NCI-H345 treated with DMSO at 0.1 percent for 48 hours (cell line): ENCODE measurements at regions not wholly inside any gene's neighbourhood (a gene's known extent, or its start where the extent isn't known, plus 50 kb on each side); places are given as distances from the start of the nearest gene placed in this dataset.

Experiments used
- DNase-seq: peaks from one replicate; lab custom pipeline; 2025; ENCODE audit not compliant: unreplicated experiment; lab: John Stamatoyannopoulos, UW

DNA sequence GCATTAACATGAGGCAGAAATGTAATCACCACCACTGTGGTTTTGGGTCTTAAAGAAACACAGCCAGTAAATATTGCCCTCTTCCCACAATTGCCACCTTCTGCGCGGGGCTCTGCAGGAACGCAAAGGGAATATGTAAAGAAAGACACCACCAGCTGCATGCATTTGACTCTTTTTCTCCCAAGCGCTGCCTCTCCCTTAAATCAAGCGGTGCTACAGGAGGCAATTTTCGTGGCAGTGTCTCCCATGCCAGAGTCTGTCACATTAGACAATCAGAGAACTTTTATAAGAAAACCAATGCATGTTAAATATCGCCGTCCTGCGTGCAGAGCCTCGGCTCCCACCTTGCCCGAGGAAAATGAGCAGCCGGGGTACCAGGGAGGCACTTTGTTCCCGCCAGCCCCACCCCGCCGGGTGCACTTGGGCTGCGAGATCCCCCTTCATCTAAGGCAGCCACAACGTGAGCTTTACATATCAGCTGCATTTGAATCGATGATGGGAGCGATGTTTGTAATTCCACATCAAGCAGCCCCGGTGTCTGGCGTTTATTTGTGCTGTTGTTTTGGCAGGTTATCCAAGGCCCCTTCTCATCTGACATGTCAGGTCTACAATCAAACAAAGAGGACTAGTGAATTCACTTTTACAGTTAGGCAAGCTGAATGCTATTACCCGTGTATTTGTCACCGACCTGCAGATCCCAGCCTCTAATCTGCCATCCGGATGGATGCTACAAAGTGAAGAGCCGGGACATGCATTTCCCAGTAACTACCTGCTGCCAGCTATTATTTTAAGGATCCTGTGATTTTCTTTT, 72.3 kb upstream of the MGMT start:
- DNase-seq: no peak

- DNase-seq: no peak
Observed at GRCh38 chr10:129396021-129396722, 70.9 kb upstream of the MGMT start.

DNA sequence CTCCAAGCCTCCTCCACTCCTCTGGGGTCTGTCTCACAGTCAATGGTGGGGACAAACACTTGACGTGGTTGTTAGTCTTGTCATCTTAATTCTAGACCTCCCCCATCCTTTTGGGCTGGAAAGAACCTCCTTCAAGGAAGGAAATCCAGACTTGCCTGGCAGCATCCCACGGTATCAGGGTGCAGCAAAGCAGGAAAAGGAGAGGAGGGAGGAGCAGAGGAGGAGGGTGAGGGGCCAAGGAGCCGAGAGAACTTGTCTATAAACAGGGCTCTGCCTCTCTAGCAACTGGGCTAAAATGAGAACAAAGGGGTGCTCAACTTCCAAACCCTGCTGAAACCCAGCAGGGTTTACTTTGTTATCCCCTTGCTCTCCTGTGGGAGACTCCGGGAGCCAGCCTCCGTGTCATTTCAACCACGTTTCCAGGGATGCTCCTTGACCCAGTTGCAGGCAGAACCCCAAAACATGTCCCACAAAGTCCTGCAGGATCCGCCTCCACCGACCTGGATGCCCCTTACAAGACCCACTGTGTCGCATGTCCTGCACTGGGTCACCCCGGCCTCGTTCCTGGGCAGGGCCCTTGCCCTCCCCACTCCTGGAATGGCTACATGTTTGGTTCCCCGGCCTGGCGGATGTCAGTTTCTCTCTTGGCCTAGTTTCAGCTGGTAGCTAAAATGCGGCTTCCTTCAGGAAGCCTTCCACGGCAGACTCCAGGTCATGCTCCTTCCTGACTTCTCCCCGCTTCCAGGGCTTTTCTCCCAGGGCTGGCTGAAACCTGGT, 69.7 kb upstream of the MGMT start:
- no peak for DNase-seq

DNA sequence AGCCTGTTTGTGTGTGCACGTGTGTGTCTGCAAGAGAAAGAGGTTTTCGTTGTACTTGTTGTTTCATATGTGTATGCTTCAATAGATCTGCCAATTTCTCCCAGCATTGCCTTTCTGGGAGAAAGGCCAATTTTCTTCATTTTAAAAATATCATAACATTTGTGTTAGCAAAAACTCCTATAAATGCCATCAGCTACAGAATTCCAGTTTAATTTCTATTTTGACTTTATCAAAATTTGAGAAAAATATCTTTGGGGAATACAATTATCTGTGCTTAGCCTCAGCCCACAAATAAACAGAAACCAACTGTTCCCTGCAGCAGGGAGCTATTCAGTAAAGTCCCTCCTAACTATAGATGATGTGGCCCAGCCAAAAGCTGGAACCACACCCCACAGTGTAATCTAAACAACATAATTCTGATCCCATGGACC, 68.3 kb upstream of the MGMT start:
- no peak for DNase-seq

GRCh38 chr10:129400426-129400825, 66.6 kb upstream of the MGMT start:
- DNase-seq: no peak

GRCh38 chr10:129402459-129402858, 64.6 kb upstream of the MGMT start:
- no peak for DNase-seq

DNA sequence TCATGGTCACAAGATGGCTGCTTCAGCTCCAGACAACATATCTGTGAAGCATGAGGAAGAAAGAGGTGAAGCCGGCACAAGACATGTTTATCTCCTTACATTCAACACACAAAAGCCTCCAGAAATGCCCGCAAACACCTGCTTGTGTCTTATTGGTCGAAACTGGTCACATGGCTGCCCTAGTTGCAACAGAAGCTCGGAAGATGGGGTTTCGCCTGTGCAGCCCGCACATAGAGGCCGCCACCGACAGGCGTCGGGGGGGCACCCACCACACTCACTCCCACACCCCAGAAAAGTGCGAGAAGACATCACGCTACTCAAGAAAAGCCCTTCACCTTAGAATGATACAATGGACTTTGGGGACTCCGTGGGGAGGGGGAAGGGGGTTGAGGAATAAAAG, 63.0 kb upstream of the MGMT start:
- DNase-seq: no peak

DNA sequence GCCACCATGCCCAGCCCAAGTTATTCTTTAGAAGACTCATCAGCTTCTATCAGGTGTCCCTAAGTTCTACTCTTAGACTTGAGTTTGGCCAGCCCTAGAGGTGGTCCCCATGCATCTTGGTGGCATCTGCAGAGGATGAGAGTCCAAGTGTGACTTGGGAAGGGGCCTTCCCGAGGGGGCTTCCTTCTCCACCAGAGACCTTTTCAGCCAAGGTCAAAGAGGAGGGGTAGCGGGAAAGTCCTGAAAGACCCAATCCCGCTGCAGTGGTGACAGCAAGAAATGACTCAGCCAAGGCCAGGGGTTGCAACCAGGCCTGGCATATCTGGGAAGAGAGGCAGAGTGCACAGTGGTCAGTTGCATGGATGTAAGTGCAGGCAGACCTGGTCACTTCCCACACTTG, 61.7 kb upstream of the MGMT start:
- DNase-seq: no peak

GRCh38 chr10:129410688-129411392, 56.2 kb upstream of the MGMT start:
- no peak for DNase-seq

DNA sequence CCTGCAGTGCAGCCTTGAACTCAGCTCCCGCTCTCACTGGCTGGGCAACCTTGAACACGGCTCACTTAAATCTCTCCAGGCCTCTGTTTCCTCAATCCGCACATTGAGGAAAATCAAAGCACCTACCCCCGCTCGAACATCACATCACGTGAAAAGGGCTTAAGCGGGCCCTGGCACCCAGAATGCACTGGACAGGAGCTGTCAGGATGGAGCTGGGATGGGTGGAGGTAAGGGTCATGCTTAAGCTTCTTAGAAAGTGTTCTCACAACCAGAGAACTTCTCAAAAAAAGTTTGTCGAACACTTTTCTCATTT, 55.7 kb upstream of the MGMT start:
- no peak for DNase-seq

DNA sequence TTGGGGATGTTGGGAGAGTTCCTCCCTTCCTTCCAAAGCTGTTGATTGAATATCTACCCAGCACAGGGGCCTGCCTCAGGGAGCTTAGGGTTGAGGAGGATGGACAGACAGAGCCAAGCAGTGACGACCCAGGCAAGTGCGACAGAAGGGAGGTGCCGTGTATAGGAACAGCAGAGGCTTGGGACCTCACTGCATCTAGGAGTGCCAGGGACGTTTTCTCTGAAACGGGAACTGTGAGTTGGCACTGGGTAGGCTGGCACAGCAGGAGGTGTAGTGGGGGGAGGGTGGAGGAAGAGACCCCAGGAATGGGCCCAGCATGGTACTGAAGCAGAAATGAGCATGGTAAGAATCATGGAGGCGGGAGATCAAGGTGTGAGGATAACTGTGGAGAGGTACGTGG, 55.3 kb upstream of the MGMT start:
- DNase-seq: no peak

GRCh38 chr10:129413024-129413423, 54.0 kb upstream of the MGMT start:
- DNase-seq: no peak

- no peak for DNase-seq
Observed at GRCh38 chr10:129415215-129416140, 51.6 kb upstream of the MGMT start.

DNA sequence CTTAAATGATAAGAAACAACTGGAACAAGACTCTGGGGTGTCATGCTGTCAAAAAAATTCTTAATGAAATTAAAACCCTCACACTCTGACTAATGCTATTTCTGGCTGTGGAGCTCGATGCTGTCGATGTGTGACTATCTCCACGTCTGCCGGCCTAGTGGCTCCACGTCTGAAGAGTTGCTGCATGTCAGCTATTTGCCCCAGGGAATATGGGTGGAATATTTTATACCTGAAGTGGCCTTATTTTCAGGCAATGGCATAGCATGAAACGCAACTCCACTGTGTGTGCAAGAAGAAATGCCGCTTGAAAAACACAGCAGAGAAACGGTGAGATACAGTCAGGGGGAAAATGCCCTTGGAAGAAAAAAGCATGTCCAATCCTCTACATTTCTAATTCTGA, 50.9 kb upstream of the MGMT start:
- DNase-seq: no peak

- DNase-seq: no peak
Observed at GRCh38 chr10:129416956-129417765, 49.9 kb upstream of the MGMT start.
